CD4-positive, alpha-beta T cell (primary cell): ENCODE measurements at regions not wholly inside any gene's neighbourhood (a gene's known extent, or its start where the extent isn't known, plus 50 kb on each side); places are given as distances from the start of the nearest gene placed in this dataset.

Experiments
- ATAC-seq: fragments of 200-7000 bp; cut with Tn5 transposase; one replicate; pipeline ENCODE4 v1.10.0; 2022; ENCODE audit warnings: mild to moderate bottlenecking; ENCODE audit not compliant: poor library complexity
- CTCF ChIA-PET: fragments of 350-600 bp; sonication (Branson Sonifier 250); formaldehyde crosslinking; loops from one replicate; lab custom pipeline; 2021; ENCODE audit warnings: antibody characterized with exemption, inconsistent platforms; lab: Charles Lee
- POLR2A ChIA-PET: fragments of 350-600 bp; sonication (Branson Sonifier 250); formaldehyde crosslinking; loops from one replicate; lab custom pipeline; 2021; ENCODE audit warnings: antibody characterized with exemption, inconsistent platforms; lab: Charles Lee
- DNase-seq, 14 experiments: peaks; one replicate each; pipeline ENCODE4 v3.0.0-alpha.2; 2013 to 2020; ENCODE audit warnings: mixed read lengths in 2 of 14
- H3K27ac ChIP-seq, 2 donors: one replicate each; pipeline versions ENCODE4 v1.5.1 to v1.7.0; 2013; ENCODE audit warnings: low read length in 2 of 2, low read depth in 1 of 2, mild to moderate bottlenecking in 1 of 2
- H3K27me3 ChIP-seq, 2 experiments: 1 replicate in 1 of 2; 2 replicates in 1 of 2; pipeline versions ENCODE4 v1.6.1 to v1.7.0; 2013; ENCODE audit warnings: low read length in 2 of 2, control low read depth in 1 of 2, mild to moderate bottlenecking in 1 of 2, moderate library complexity in 1 of 2; ENCODE audit not compliant: insufficient read depth in 2 of 2, control insufficient read depth in 1 of 2
- H3K36me3 ChIP-seq: one replicate; pipeline ENCODE4 v1.6.1; 2013; ENCODE audit warnings: low read length, control low read depth; ENCODE audit not compliant: insufficient read depth
- H3K4me1 ChIP-seq: one replicate; pipeline ENCODE4 v1.6.1; 2013; ENCODE audit warnings: low read length, control low read depth; ENCODE audit not compliant: insufficient read depth
- H3K4me3 ChIP-seq: one replicate; pipeline ENCODE4 v1.5.1; 2013; ENCODE audit warnings: mild to moderate bottlenecking, low read length, moderate library complexity
- H3K9me3 ChIP-seq, 2 experiments: 1 replicate in 1 of 2; 2 replicates in 1 of 2; pipeline versions ENCODE4 v1.6.1 to v1.7.0; 2013; ENCODE audit warnings: low read length in 2 of 2, mild to moderate bottlenecking in 2 of 2, control low read depth in 1 of 2, moderate library complexity in 1 of 2; ENCODE audit not compliant: control insufficient read depth in 1 of 2, insufficient read depth in 1 of 2
- H3K27ac Mint-ChIP-seq: one replicate; pipeline ENCODE4 v1.8.0; 2020; ENCODE audit warnings: mixed read lengths
- H3K27me3 Mint-ChIP-seq: one replicate; pipeline ENCODE4 v1.8.0; 2021; ENCODE audit warnings: mixed read lengths
- H3K36me3 Mint-ChIP-seq: one replicate; pipeline ENCODE4 v1.8.0; 2021; ENCODE audit warnings: low read depth, mixed read lengths
- H3K4me1 Mint-ChIP-seq: one replicate; pipeline ENCODE4 v1.8.0; 2021; ENCODE audit warnings: low read depth, mixed read lengths
- H3K4me3 Mint-ChIP-seq: one replicate; pipeline ENCODE4 v1.8.0; 2020; ENCODE audit warnings: mild to moderate bottlenecking, mixed read lengths
- H3K9me3 Mint-ChIP-seq: one replicate; pipeline ENCODE4 v1.8.0; 2020; ENCODE audit warnings: mixed read lengths
- intact Hi-C, 2 experiments: fragments of 100-400 bp; cut with DNase I in 1 of 2; cut with micrococcal nuclease in 1 of 2; formaldehyde crosslinking; loops; one replicate each; pipeline versions ENCODE4 v1.15.1 to v1.9.0; 2023 to 2025; cut with DNase I, micrococcal nuclease
- TF ChIP-seq, protein P1 (sequence below): fragments of 200-600 bp; IDR thresholded peaks from one replicate; pipeline ENCODE4 v1.8.0; 2022; ENCODE audit warnings: antibody characterized with exemption, mild to moderate bottlenecking

DNA sequence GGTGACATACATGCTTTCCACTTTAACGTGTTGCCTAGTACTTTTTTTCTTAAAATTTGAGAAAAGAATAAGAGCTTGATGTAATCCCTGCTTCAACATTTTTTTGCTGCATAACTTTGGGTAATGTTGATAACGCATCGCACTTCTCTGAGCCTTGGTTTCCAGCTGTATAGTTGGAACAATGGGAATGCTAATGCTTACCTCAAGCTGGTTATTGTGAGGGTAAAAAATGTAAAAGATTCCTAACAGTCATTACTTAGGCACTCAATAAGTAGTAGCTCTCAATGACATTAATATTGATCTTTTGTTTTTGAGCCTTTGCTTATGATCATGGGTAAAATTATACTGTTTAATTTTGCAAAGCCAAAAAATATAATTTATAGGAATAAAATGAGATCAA lies 683.3 kb upstream of the CXADR start:
- Histone ChIP-seq H3K27ac (no peak overlapping the region), H3K27me3 (no peaks in the 10 kb centered on the region), H3K36me3 (no peaks in the 10 kb centered on the region), H3K4me1 (no peaks in the 10 kb centered on the region), H3K4me3 (no peak overlapping the region), H3K9me3 (peaks cover 0 to 4% of the 10 kb centered on the region in 2 experiments)
- no peaks in the 10 kb centered on the region for H3K36me3 Mint-ChIP-seq
- no peak overlapping the region for H3K27ac Mint-ChIP-seq
- intact Hi-C loops: no loop called here
- H3K4me1 Mint-ChIP-seq: no peaks in the 10 kb centered on the region
- ATAC-seq (no peak), DNase-seq (no peak)
- no peak overlapping the region for H3K4me3 Mint-ChIP-seq
- H3K9me3 Mint-ChIP-seq: peaks cover 12% of the 10 kb centered on the region
- TF ChIP-seq, protein P1, sequence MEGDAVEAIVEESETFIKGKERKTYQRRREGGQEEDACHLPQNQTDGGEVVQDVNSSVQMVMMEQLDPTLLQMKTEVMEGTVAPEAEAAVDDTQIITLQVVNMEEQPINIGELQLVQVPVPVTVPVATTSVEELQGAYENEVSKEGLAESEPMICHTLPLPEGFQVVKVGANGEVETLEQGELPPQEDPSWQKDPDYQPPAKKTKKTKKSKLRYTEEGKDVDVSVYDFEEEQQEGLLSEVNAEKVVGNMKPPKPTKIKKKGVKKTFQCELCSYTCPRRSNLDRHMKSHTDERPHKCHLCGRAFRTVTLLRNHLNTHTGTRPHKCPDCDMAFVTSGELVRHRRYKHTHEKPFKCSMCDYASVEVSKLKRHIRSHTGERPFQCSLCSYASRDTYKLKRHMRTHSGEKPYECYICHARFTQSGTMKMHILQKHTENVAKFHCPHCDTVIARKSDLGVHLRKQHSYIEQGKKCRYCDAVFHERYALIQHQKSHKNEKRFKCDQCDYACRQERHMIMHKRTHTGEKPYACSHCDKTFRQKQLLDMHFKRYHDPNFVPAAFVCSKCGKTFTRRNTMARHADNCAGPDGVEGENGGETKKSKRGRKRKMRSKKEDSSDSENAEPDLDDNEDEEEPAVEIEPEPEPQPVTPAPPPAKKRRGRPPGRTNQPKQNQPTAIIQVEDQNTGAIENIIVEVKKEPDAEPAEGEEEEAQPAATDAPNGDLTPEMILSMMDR: no peak
- POLR2A ChIA-PET: no interaction called here
- no peaks in the 10 kb centered on the region for H3K27me3 Mint-ChIP-seq
- CTCF ChIA-PET: no interaction called here

DNA sequence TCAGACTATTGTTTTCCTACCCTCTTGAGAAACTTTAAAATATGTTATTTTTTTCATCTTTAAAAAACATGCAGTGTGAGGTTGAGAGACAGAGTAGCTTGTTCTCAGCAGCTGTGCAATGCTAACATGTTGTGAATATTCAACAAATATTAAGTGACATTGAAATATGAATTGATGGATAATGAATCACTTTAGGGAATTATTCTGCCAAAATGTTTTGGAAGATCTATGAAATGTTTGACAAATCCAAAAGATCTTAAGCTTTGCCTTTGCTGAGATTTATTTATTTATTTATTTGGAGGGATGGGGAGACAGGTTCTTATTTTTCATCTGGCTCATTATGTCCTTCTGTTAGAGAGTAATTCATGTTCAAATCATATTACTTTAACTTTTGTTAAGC lies 680.1 kb upstream of the CXADR start:
- TF ChIP-seq, protein P1: no peak
- H3K27me3 ChIP-seq: no peaks in the 10 kb centered on the region
- no peak for ATAC-seq
- Mint-ChIP-seq H3K27me3 (no peaks in the 10 kb centered on the region), H3K27ac (no peak overlapping the region), H3K4me3 (no peak overlapping the region), H3K4me1 (no peaks in the 10 kb centered on the region), H3K9me3 (peaks cover 8% of the 10 kb centered on the region), H3K36me3 (no peaks in the 10 kb centered on the region)
- intact Hi-C loops: no loop called here
- peaks cover 0 to 4% of the 10 kb centered on the region in 2 experiments for H3K9me3 ChIP-seq
- H3K27ac ChIP-seq: no peak overlapping the region
- ChIA-PET CTCF (no interaction called here), POLR2A (no interaction called here)
- no peak for DNase-seq
- no peak overlapping the region for H3K4me3 ChIP-seq
- H3K36me3 ChIP-seq: no peaks in the 10 kb centered on the region
- no peaks in the 10 kb centered on the region for H3K4me1 ChIP-seq

DNA sequence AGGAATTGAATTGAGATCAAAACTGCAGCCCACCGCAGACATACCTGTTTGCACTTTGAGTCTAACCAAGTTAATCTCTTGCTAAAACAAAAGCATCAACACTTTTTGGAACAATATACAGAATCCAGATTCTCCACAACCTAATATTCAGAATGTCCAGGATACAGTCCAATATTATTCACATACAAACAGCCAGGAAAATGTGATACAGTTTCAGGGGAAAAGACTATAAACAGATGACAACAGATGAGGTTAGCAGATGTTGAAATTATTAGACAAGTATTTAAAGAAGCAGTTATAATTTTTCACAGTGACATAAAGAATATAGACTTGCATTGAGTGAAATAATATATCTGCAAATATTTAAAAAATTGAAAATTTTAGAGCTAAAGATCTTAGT lies 678.1 kb upstream of the CXADR start:
- Histone ChIP-seq H3K27ac (no peak overlapping the region), H3K9me3 (no peaks in the 10 kb centered on the region), H3K4me3 (no peak overlapping the region), H3K4me1 (no peaks in the 10 kb centered on the region), H3K27me3 (no peaks in the 10 kb centered on the region), H3K36me3 (no peaks in the 10 kb centered on the region)
- no peak overlapping the region for H3K27ac Mint-ChIP-seq
- ChIA-PET POLR2A (no interaction called here), CTCF (no interaction called here)
- H3K27me3 Mint-ChIP-seq: no peaks in the 10 kb centered on the region
- TF ChIP-seq, protein P1: no peak
- no peaks in the 10 kb centered on the region for H3K36me3 Mint-ChIP-seq
- DNase-seq (no peak), ATAC-seq (no peak)
- no peaks in the 10 kb centered on the region for H3K4me1 Mint-ChIP-seq
- no peak overlapping the region for H3K4me3 Mint-ChIP-seq
- intact Hi-C loops: no loop called here
- H3K9me3 Mint-ChIP-seq: peaks cover 3% of the 10 kb centered on the region
